ENCODE measurements at regions not wholly inside any gene's neighbourhood (a gene's known extent, or its start where the extent isn't known, plus 50 kb on each side); places are given as distances from the start of the nearest gene placed in this dataset.

DNA sequence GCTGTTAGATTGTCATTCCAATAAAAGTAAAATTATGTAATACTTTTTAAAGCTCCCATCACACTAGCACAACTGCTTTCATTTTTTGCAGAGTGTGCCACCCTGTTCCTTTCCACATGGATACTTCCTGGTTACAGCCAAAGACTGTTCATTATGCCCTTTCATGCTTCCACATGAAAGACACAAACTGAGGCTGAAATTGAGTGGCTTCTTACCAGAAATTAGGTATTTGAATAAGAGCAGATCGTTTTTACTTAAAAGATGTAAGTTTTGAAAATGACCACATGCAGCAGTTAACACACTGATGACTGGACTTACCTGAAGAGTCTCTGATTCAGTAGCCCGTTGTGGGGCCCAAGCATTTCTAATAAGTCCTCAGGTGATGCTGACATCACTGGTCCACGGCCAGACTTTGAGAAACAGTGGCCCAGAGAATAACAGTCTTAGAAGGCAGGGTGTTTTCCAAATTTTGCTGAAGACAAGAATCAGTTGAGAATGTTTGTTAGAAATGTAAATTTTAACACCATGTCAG, 187.6 kb upstream of the DMRT1 start:
- DNase-seq = no peak
- H3K4me3 Mint-ChIP-seq = no peak overlapping the region
- H3K9me3 Mint-ChIP-seq = no peaks in the 10 kb centered on the region
- POLR2A ChIA-PET = no interaction called here
- CTCF ChIA-PET = no interaction called here
- peaks cover 3% of the 10 kb centered on the region for H3K27me3 Mint-ChIP-seq
- H3K27ac Mint-ChIP-seq = no peak overlapping the region
- no peaks in the 10 kb centered on the region for H3K36me3 Mint-ChIP-seq (ENCODE audit: low read depth)
- peaks cover 15% of the 10 kb centered on the region for H3K4me1 Mint-ChIP-seq

DNA sequence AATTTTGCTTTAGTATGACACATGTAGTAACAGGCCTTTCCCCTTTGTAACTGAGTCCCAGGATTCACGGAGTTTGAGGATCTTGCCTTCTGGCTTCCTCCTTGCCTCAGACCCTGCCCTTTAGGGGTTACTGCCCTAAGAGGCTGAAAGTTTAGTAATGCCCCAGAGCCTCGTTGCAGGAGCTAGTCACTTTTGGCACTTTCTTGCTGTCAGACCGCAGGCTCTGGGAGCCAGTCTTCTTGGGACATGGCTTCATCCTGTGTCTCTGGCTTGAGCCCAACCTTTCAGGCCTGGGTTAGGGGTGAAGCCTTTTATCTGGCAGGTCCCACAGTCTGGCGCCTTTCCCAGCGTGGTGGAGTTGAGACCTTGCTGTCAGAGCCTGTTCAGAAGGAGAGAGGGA, 185.6 kb upstream of the DMRT1 start:
- Mint-ChIP-seq H3K36me3 (ENCODE audit: low read depth) (no peaks in the 10 kb centered on the region), H3K4me1 (peaks cover 7% of the 10 kb centered on the region), H3K9me3 (no peaks in the 10 kb centered on the region), H3K4me3 (no peak overlapping the region), H3K27me3 (peaks cover 3% of the 10 kb centered on the region), H3K27ac (no peak overlapping the region)
- ChIA-PET CTCF (interaction anchor here (0.6 kb wide), 1 partner anchor 175 kb away, joined by 4 read pairs; no protein-coding TSS in a partner anchor), POLR2A (no interaction called here)
- DNase-seq = no peak

DNA sequence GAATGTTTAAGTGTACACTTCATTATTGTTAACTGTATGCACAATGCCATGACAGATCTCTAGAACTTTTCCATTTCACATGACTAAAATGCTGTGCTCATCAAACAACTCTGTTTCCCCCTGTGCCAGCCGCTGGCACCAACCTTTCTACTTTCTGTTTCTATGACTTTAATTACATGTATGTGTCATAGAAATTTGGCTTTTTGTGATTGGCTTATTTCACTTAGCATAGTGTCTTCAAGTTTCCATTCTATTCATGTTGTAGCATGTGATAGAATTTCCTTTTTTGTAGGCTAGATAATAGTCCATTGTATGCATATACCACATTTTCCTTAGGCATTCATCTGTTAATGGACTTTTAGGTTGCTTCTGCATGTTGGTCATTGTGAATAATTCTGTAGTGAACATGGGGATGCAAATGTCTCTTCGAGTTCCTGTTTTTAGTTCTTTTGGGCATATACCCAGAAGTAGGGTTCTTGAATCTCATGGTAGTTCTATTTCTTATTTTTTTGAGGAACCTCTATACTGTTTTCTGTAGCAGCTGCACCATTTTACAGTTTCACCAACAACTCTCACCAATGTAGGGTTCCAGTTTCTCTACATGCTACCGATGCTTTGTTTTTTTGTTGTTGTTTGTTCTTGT, 184.4 kb upstream of the DMRT1 start:
- Mint-ChIP-seq H3K27me3 (peaks cover 3% of the 10 kb centered on the region), H3K4me3 (no peak overlapping the region), H3K4me1 (peaks cover 7% of the 10 kb centered on the region), H3K36me3 (ENCODE audit: low read depth) (no peaks in the 10 kb centered on the region), H3K9me3 (no peaks in the 10 kb centered on the region), H3K27ac (no peak overlapping the region)
- no peak for DNase-seq
- POLR2A ChIA-PET = no interaction called here
- CTCF ChIA-PET = interaction anchor here (0.7 kb wide), 1 partner anchor 224 kb away, joined by 3 read pairs; no protein-coding TSS in a partner anchor

DNA sequence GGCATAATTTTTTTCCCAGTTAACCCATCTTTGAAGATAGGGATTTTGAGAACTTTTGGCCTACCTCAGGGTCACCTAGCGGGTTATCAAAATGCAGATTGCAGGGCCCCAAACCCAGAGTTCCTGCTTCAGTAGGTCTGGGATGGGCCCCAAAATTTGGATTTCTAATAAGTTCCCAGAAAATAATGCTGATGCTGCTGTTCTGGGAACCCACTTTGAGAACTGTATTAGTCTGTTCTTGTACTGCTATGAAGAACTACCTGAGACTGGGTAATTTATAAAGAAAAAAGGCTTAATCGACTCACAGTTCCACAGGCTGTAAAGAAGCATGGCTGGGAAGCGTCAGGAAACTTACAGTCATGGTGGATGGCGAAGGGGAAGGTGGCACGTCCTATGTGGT, 182.2 kb upstream of the DMRT1 start:
- Mint-ChIP-seq H3K9me3 (no peaks in the 10 kb centered on the region), H3K36me3 (ENCODE audit: low read depth) (no peaks in the 10 kb centered on the region), H3K4me3 (no peak overlapping the region), H3K4me1 (peaks cover 7% of the 10 kb centered on the region), H3K27ac (no peak overlapping the region), H3K27me3 (peaks cover 16% of the 10 kb centered on the region)
- ChIA-PET POLR2A (no interaction called here), CTCF (no interaction called here)
- DNase-seq = no peak

DNA sequence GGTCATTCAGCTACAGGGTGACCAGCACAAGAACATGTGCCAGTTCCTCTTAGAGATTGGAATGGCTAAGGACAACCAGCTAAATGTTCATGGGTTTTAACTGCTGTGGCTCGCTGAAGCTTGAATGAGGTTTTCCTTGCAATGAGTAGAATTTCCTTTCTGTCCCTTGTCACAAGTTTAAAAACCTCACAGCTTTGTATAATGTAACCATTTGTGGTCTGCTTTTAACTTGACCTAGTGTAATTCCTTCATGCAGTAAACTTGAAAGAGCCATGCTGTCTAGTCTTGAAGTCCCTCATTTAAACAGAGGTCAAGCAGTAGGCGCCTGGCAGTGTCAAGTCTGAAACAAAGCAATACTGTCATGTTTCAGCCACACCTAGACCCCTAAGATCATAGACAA, 181.3 kb upstream of the DMRT1 start:
- Mint-ChIP-seq H3K4me3 (no peak overlapping the region), H3K9me3 (no peaks in the 10 kb centered on the region), H3K36me3 (ENCODE audit: low read depth) (no peaks in the 10 kb centered on the region), H3K27me3 (peaks cover 16% of the 10 kb centered on the region), H3K27ac (no peak overlapping the region), H3K4me1 (peaks cover 7% of the 10 kb centered on the region)
- DNase-seq = no peak
- POLR2A ChIA-PET = no interaction called here
- CTCF ChIA-PET = no interaction called here

DNA sequence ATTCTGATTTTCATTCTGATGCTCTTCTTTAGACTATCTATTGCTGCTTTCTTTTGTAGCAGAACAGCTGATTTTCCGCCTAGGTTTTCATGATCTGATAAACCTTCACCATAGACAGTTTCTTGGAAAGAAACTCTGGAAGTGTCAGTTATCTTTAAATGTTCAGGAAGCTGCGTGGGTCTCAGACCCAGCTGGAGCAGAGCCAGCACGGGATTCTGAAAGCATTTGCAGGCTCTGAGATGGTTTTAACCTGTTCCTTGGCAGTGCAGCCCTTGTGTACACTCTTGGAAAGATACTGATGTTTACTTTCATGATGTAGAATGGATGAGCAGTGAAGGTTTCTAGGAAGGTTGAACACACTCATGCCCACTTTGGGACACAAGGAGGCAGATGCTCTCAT, 178.0 kb upstream of the DMRT1 start:
- no peak overlapping the region for H3K27ac Mint-ChIP-seq
- H3K36me3 Mint-ChIP-seq (ENCODE audit: low read depth) = no peaks in the 10 kb centered on the region
- no peak overlapping the region for H3K4me3 Mint-ChIP-seq
- ChIA-PET CTCF (no interaction called here), POLR2A (no interaction called here)
- H3K27me3 Mint-ChIP-seq = peaks cover 25% of the 10 kb centered on the region
- DNase-seq = no peak
- H3K4me1 Mint-ChIP-seq = peaks cover 6% of the 10 kb centered on the region
- peaks cover 3% of the 10 kb centered on the region for H3K9me3 Mint-ChIP-seq

DNA sequence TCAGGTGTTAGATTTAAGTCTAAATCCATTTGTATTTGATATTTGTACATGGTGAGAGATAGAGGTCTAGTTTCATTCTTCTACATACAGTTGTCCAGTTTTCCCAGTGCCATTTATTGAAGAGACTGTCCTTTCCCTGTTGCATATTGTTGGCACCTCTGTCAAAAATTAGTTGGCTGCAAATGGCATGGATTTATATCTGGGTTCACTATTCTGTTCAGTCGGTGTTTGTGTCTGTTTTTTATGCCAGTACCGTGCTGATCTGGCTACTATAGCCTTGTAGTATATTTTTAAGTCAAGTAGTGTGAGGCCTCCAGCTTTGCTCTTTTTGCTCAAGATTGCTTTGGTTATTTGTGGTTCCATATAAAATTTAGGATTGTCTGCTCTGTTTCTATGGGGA, 176.2 kb upstream of the DMRT1 start:
- H3K4me1 Mint-ChIP-seq = peaks cover 4% of the 10 kb centered on the region
- peaks cover 33% of the 10 kb centered on the region for H3K27me3 Mint-ChIP-seq
- H3K27ac Mint-ChIP-seq = no peak overlapping the region
- H3K36me3 Mint-ChIP-seq (ENCODE audit: low read depth) = no peaks in the 10 kb centered on the region
- no peak overlapping the region for H3K4me3 Mint-ChIP-seq
- CTCF ChIA-PET = no interaction called here
- peaks cover 11% of the 10 kb centered on the region for H3K9me3 Mint-ChIP-seq
- no peak for DNase-seq
- POLR2A ChIA-PET = no interaction called here

DNA sequence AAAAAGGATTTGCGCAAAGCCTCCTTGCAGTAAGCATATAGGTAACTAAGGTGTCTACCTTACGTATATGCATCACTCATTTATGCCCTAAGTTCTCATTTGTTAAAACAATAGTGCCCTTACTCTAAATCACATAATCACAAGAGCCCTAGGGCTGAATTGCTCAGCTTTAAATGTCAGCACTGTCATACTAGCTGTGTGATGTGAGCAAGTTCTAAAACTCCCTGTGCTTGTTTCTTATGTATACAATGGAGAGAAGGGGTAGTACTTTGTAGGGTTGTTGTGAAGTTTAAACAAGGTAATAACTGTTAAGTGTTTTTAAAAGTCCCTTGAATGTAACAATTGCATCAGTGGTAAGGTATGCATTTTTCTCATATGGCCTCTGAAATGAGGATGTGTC, 169.5 kb upstream of the DMRT1 start:
- CTCF ChIA-PET = interaction anchor here (0.7 to 2.0 kb wide), 3 partner anchors 10 to 40 kb away, joined by 3 to 4 read pairs (median 4); no protein-coding TSS in a partner anchor
- Mint-ChIP-seq H3K36me3 (ENCODE audit: low read depth) (no peaks in the 10 kb centered on the region), H3K9me3 (peaks cover 11% of the 10 kb centered on the region), H3K4me3 (no peak overlapping the region), H3K27ac (no peak overlapping the region), H3K4me1 (peaks cover 6% of the 10 kb centered on the region), H3K27me3 (peaks cover 19% of the 10 kb centered on the region)
- no peak for DNase-seq
- POLR2A ChIA-PET = no interaction called here

DNA sequence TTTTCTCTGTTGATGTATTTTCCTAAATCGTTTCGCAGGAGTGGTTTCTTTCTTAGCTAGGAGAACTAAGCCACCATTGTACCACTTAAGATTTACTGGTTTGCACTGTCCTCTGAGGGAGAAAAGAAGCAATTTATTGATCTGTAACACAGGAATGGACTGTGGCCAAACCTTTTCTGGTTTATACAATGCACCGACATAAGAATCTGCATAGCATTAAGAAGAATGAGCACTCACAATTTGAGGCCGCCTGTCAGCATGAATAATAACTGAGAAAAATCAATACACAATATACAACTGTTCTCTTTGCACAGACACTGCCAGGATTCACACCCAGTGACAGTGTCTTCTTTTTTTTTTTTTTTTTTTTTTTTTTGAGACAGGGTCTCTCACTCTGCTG, 168.6 kb upstream of the DMRT1 start:
- H3K4me1 Mint-ChIP-seq = peaks cover 15% of the 10 kb centered on the region
- H3K4me3 Mint-ChIP-seq = no peak overlapping the region
- H3K27ac Mint-ChIP-seq = no peak overlapping the region
- H3K27me3 Mint-ChIP-seq = peaks cover 15% of the 10 kb centered on the region
- H3K9me3 Mint-ChIP-seq = peaks cover 11% of the 10 kb centered on the region
- no peak for DNase-seq
- no peaks in the 10 kb centered on the region for H3K36me3 Mint-ChIP-seq (ENCODE audit: low read depth)
- CTCF ChIA-PET = interaction anchor here (0.6 to 1.1 kb wide), 2 partner anchors 41 to 53 kb away, joined by 3 read pairs; no protein-coding TSS in a partner anchor
- POLR2A ChIA-PET = no interaction called here

DNA sequence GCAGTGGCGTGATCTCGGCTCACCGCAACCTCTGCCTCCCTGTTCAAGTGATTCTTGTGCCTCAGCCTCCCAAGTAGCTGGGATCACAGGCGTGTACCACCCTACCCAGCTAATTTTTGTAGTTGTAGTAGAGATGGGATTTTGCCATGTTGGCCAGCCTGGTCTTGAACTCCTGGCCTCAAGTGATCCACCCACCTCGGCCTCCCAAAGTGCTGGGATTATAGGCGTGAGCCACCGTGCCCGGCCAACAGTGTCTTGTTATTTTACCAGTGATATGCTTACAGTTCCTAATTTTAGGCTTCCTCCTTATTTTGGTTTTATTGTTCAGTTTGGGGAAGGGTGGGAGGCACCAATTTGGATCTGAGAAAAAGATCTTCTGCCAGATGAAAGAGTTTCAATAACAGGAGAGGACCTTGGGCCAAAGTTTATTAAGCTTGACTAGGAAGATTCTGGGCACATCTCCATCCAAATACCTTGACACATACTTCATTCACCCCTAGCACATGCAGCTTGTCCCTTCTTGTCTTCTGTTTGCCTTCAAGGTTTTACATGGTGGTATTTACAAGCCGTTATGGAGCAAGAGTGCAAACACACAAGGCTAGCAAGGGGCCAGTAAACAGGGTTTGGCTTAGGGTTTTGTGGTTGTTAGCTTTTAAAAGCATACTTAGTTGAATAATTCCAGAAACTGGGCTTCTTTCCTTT, 168.1 kb upstream of the DMRT1 start:
- CTCF ChIA-PET = no interaction called here
- POLR2A ChIA-PET = no interaction called here
- Mint-ChIP-seq H3K4me3 (no peak overlapping the region), H3K36me3 (ENCODE audit: low read depth) (no peaks in the 10 kb centered on the region), H3K4me1 (peaks cover 16% of the 10 kb centered on the region), H3K9me3 (peaks cover 8% of the 10 kb centered on the region), H3K27ac (no peak overlapping the region), H3K27me3 (peaks cover 11% of the 10 kb centered on the region)
- no peak for DNase-seq

DNA sequence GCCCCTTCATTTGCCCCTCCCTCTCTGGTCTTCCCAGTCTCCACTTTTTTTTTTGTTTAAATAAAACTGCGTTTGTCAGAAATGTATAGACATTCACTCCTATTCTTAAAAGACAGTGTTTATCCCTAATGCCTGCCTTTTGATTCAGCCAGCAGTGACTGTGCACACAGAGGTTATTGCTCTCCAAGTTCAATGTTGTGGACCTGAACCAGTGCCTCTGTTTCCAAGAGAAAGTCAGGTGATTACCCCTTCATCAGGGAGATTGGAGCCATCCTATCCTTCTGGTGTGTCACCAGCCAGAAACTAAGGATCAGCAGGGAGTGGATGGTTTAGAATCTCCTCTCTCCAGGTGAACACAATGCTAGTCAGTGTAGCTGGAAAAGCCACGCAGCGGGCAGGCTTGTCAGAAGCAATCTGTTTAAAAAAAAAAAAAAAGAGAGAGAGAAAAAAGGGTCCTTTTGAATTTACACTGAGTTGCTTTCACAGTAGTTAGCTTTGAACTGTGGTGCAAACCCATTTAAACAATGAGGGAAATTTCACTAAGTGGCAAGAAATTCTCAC, 167.5 kb upstream of the DMRT1 start:
- Mint-ChIP-seq H3K27ac (no peak overlapping the region), H3K9me3 (peaks cover 6% of the 10 kb centered on the region), H3K4me3 (no peak overlapping the region), H3K36me3 (ENCODE audit: low read depth) (no peaks in the 10 kb centered on the region), H3K27me3 (peaks cover 9% of the 10 kb centered on the region), H3K4me1 (peaks cover 16% of the 10 kb centered on the region)
- ChIA-PET POLR2A (no interaction called here), CTCF (interaction anchor here (0.5 kb wide), 1 partner anchor 17 kb away, joined by 3 read pairs; no protein-coding TSS in a partner anchor)
- no peak for DNase-seq

DNA sequence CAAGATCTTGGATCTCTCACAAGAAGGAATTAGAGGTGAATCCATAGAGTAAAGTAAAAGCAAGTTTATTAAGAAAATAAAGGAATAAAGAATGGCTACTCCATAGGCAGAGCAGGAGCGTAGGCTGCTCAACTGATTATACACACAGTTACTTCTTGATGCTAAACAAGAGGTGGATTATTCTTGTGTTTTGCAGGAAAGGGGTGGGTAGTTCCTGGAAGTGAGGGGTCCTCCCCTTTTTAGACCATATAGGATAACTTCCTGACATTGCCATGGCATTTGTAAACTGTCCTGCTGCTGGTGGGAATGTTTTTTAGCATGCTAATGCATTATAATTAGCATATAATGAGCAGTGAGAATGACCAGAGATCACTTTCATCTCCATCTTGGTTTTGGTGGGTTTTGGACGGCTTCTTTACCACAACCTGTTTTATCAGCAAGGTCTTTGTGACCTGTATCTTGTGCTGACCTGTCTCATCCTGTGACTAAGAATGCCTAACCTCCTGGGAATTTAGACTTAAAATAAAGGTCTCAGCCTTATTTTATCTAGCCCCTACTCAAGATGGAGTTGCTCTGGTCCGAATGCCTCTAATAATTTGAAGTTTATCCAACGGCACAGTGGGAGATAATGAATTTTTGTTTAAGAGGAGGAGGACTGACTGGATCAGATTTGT, 165.7 kb upstream of the DMRT1 start:
- Mint-ChIP-seq H3K9me3 (no peaks in the 10 kb centered on the region), H3K27ac (no peak overlapping the region), H3K27me3 (peaks cover 3% of the 10 kb centered on the region), H3K4me1 (peaks cover 16% of the 10 kb centered on the region), H3K36me3 (ENCODE audit: low read depth) (no peaks in the 10 kb centered on the region), H3K4me3 (no peak overlapping the region)
- ChIA-PET POLR2A (no interaction called here), CTCF (no interaction called here)
- no peak for DNase-seq

DNA sequence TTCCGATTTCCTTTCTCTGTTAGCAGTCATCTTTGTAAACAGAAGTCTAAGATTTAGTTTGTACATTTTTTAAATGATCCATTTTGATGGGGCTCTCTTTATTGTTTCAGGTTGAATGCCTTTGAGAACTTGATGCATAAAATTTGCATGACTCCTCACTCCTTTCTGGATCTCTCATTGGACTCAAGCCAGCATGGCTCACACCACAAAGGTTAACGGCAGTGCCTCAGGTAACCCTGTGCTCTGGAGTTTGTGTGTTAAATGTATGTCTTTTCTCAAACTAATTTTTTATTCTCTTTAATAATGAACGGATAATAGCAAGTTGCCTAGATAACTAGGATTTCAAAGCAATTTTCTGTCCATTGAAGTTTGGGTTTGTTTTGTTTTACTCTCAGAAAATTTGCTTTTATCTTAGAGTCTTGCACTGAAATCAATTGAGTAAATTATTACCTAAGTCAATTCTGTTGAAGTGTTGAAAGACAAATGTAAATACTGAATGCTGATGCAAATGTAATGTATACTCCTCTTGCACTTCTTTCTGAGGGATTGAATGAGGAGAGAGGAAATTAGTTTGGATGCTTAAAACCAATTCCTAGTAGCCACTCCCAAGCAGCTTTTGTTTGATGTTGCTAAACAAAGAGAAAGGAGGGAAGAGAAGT, 164.6 kb upstream of the DMRT1 start:
- Mint-ChIP-seq H3K9me3 (no peaks in the 10 kb centered on the region), H3K27ac (peak overlapping the region; percentile 38)

More for the DNA sequence above, 164.6 kb upstream of the DMRT1 start:
- Mint-ChIP-seq H3K27me3 (peaks cover 3% of the 10 kb centered on the region), H3K36me3 (ENCODE audit: low read depth) (no peaks in the 10 kb centered on the region), H3K4me1 (peaks cover 16% of the 10 kb centered on the region), H3K4me3 (peak overlapping the region; percentile 66)
- CTCF ChIA-PET = no interaction called here
- POLR2A ChIA-PET = no interaction called here
- DNase-seq = no peak

Measured in activated CD4-positive, alpha-beta T cell treated with anti-CD3 and anti-CD28 coated beads, Interleukin-2, amount 10 ng/mL, durations not matched to agents 7 days and 5 days (primary cell).